OCI-LY1 (cell line): ENCODE measurements at regions not wholly inside any gene's neighbourhood (a gene's known extent, or its start where the extent isn't known, plus 50 kb on each side); places are given as distances from the start of the nearest gene placed in this dataset.

Experiments used
- H2AFZ ChIP-seq: fragments of 200-600 bp; sonication (generic), shearing (Covaris generic); 2 replicates; pipeline ENCODE4 v1.6.0; 2014; ENCODE audit warnings: antibody characterized with exemption, mild to moderate bottlenecking, low read length
- H3F3A ChIP-seq: fragments of 200-600 bp; sonication (generic), shearing (Covaris generic); 2 replicates; pipeline ENCODE4 v1.6.0; 2014; ENCODE audit warnings: mild to moderate bottlenecking, antibody characterized with exemption, low read length, moderate library complexity; ENCODE audit not compliant: insufficient read depth
- H3K27ac ChIP-seq: fragments of 200-600 bp; sonication (generic); 2 replicates; pipeline ENCODE4 v1.5.1; 2014; ENCODE audit warnings: low read length, mixed run types, mild to moderate bottlenecking, low read depth; ENCODE audit not compliant: poor library complexity, severe bottlenecking
- H3K27me3 ChIP-seq: fragments of 200-600 bp; sonication (generic); 2 replicates; pipeline ENCODE4 v1.6.0; 2014; ENCODE audit warnings: antibody characterized with exemption, mild to moderate bottlenecking, low read length, moderate library complexity; ENCODE audit not compliant: insufficient read depth
- H3K36me3 ChIP-seq: fragments of 200-600 bp; sonication (generic); 2 replicates; pipeline ENCODE4 v1.6.1; 2014; ENCODE audit warnings: mild to moderate bottlenecking, antibody characterized with exemption, low read length, moderate library complexity, mixed read lengths; ENCODE audit not compliant: insufficient read depth
- H3K4me1 ChIP-seq: fragments of 200-600 bp; sonication (generic); 2 replicates; pipeline ENCODE4 v1.5.1; 2014; ENCODE audit warnings: mild to moderate bottlenecking, low read length, moderate library complexity; ENCODE audit not compliant: insufficient read depth, severe bottlenecking
- H3K4me2 ChIP-seq: fragments of 200-600 bp; sonication (generic), shearing (Covaris generic); 2 replicates; pipeline ENCODE4 v1.6.1; 2014; ENCODE audit warnings: low read length
- H3K4me3 ChIP-seq: fragments of 200-600 bp; sonication (generic); 2 replicates; pipeline ENCODE4 v1.5.1; 2014; ENCODE audit warnings: low read length, low read depth, mild to moderate bottlenecking, mixed read lengths; ENCODE audit not compliant: poor library complexity, severe bottlenecking
- H3K79me2 ChIP-seq: fragments of 200-600 bp; shearing (Covaris generic); 2 replicates; pipeline ENCODE4 v1.6.1; 2016; ENCODE audit warnings: mixed run types, low read length, mixed read lengths; ENCODE audit not compliant: insufficient read depth
- H3K9ac ChIP-seq: fragments of 200-600 bp; sonication (generic), shearing (Covaris generic); 2 replicates; pipeline ENCODE4 v1.6.1; 2014; ENCODE audit warnings: mild to moderate bottlenecking, low read length, mixed read lengths
- H3K9me2 ChIP-seq: fragments of 200-600 bp; sonication (generic), shearing (Covaris generic); 2 replicates; pipeline ENCODE4 v1.6.1; 2014; ENCODE audit warnings: low read depth, mild to moderate bottlenecking, low read length, mixed read lengths
- H3K9me3 ChIP-seq: fragments of 200-600 bp; shearing (Covaris generic); 2 replicates; pipeline ENCODE4 v1.6.1; 2014; ENCODE audit warnings: low read length, mixed read lengths
- H4K20me1 ChIP-seq: fragments of 200-600 bp; sonication (generic), shearing (Covaris generic); 2 replicates; pipeline ENCODE4 v1.6.0; 2016; ENCODE audit warnings: mild to moderate bottlenecking, low read length; ENCODE audit not compliant: insufficient read depth
- CTCF ChIP-seq: fragments of 200-600 bp; sonication (generic), shearing (Covaris generic); IDR thresholded peaks from 2 replicates; pipeline ENCODE4 v1.5.1; 2017; ENCODE audit warnings: mild to moderate bottlenecking, antibody characterized with exemption, low read length, moderate library complexity, mixed read lengths
- EZH2 ChIP-seq: fragments of 200-600 bp; sonication (generic), shearing (Covaris generic); IDR thresholded peaks from 2 replicates; pipeline ENCODE4 v1.8.0; 2017; ENCODE audit warnings: borderline replicate concordance, mixed run types, mild to moderate bottlenecking, antibody characterized with exemption, low read length, moderate library complexity, mixed read lengths

GRCh38 chrX:122087341-122087740 is 1039.9 kb downstream of the GLUD2 start:
- no peaks in the 10 kb centered on the region for H3K79me2 ChIP-seq
- no peak overlapping the region for H3K9ac ChIP-seq
- no peaks in the 10 kb centered on the region for H4K20me1 ChIP-seq
- H3K27me3 ChIP-seq: no peaks in the 10 kb centered on the region
- H3K9me3 ChIP-seq: no peaks in the 10 kb centered on the region
- no peak overlapping the region for H3K27ac ChIP-seq
- no peak overlapping the region for H2AFZ ChIP-seq
- H3K36me3 ChIP-seq: no peaks in the 10 kb centered on the region
- TF ChIP-seq EZH2 (no peak), CTCF (no peak)
- H3K9me2 ChIP-seq: no peaks in the 10 kb centered on the region
- H3K4me3 ChIP-seq: no peak overlapping the region
- no peaks in the 10 kb centered on the region for H3K4me1 ChIP-seq
- no peak overlapping the region for H3K4me2 ChIP-seq
- H3F3A ChIP-seq: no peaks in the 10 kb centered on the region

DNA sequence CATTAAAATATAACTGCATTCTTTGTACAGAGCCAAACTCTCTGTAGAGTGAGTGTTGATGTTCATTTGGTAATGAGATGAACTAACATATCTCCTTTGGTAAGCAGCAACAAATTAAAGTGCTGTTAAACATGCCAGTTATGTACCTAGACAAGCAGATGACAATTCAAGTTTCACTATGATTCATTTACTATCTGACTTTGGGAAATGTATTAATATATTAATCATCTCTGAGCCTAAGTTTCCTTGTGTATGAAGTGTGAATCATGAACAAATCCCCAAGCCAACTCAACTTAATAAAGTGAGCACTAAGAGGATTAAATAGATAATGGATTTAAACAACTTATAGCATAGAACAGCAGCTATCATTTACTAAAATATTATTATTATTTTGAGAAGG is 1044.2 kb downstream of the GLUD2 start:
- H3K9ac ChIP-seq: no peak overlapping the region
- TF ChIP-seq CTCF (no peak), EZH2 (no peak)
- H3K27ac ChIP-seq: no peak overlapping the region
- no peaks in the 10 kb centered on the region for H3K4me1 ChIP-seq
- no peaks in the 10 kb centered on the region for H3K36me3 ChIP-seq
- H4K20me1 ChIP-seq: no peaks in the 10 kb centered on the region
- H3K4me2 ChIP-seq: no peak overlapping the region
- no peak overlapping the region for H2AFZ ChIP-seq
- no peaks in the 10 kb centered on the region for H3K79me2 ChIP-seq
- H3K27me3 ChIP-seq: no peaks in the 10 kb centered on the region
- no peaks in the 10 kb centered on the region for H3K9me3 ChIP-seq
- H3F3A ChIP-seq: no peaks in the 10 kb centered on the region
- no peak overlapping the region for H3K4me3 ChIP-seq
- H3K9me2 ChIP-seq: no peaks in the 10 kb centered on the region

DNA sequence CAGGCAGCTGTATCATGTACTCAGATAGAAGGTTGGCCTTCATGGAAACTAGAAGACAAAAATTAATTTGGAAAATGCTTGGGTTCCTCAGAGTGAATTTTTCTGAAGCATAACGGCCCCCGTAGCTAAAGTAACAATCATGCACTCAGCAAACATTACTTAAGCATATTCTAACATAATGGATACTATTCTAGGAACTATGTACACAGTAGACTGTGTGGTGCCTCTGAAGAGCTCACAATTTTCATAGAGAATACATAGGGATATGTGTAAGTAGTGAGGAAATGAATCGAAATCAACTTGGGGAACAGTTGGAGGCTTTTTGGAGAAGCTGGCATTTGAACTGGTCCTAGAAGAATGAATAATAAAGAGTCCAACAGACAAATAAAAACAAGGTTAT is 1045.0 kb downstream of the GLUD2 start:
- no peaks in the 10 kb centered on the region for H3K4me1 ChIP-seq
- H4K20me1 ChIP-seq: no peaks in the 10 kb centered on the region
- no peaks in the 10 kb centered on the region for H3K27me3 ChIP-seq
- H3K4me2 ChIP-seq: no peak overlapping the region
- H3K9me3 ChIP-seq: no peaks in the 10 kb centered on the region
- H2AFZ ChIP-seq: no peak overlapping the region
- H3K9ac ChIP-seq: no peak overlapping the region
- no peaks in the 10 kb centered on the region for H3K9me2 ChIP-seq
- H3K36me3 ChIP-seq: no peaks in the 10 kb centered on the region
- no peak overlapping the region for H3K27ac ChIP-seq
- H3K79me2 ChIP-seq: no peaks in the 10 kb centered on the region
- H3F3A ChIP-seq: no peaks in the 10 kb centered on the region
- TF ChIP-seq CTCF: no peak
- no peak for TF ChIP-seq EZH2
- H3K4me3 ChIP-seq: no peak overlapping the region
